UCSD-AML1 (cell line): ENCODE measurements at regions not wholly inside any gene's neighbourhood (a gene's known extent, or its start where the extent isn't known, plus 50 kb on each side); places are given as distances from the start of the nearest gene placed in this dataset.
"Not testable (repeated sequence)": the region's sequence is repeated elsewhere in the genome, so short reads cannot be mapped to it uniquely, and the experiment has no call there.

Experiments
- DNase-seq: peaks from one replicate; lab custom pipeline; 2025; ENCODE audit not compliant: unreplicated experiment; lab: John Stamatoyannopoulos, UW

DNA sequence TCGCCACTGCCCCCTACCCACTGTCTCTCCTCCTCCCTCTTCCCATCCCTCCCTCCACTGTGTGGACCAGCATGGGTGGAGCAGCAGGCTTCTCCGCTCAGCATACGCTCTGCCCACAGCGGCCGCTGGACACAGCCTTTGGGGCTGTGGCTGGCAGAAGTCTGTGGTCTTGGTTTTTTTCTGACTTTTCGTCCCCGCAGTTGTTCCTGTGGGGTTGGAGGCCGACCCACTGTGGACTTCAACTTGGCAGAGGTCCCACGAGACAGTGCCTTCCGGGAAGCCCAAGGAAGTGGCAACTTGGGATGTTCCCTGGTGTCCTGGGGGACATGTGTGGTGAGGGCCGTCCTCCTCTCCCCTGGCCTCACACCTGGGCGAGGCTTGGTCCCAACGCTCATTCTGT, 162.5 kb upstream of the C1orf174 start:
- no peak for DNase-seq

DNA sequence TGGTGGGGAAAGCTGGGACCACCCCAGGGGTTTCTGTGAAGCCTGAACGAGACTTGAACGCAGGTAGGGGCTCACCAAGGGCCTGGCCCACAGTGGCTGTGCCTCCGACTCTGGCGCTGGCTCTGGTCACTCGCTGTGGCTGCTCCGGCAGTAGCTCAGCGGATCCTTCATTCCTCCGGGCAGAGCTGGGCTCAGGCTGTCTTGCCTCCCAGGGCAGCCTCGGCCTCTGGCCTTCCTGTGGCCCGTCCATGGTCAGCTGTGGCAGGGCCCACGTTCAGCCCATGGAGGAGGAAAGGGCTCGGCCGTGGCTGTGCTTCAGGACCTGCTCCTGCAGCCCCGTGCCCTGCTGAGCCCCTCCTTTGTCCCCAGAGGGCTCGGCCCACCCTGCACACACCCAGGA, 162.9 kb upstream of the C1orf174 start:
- DNase-seq, result no peak

DNA sequence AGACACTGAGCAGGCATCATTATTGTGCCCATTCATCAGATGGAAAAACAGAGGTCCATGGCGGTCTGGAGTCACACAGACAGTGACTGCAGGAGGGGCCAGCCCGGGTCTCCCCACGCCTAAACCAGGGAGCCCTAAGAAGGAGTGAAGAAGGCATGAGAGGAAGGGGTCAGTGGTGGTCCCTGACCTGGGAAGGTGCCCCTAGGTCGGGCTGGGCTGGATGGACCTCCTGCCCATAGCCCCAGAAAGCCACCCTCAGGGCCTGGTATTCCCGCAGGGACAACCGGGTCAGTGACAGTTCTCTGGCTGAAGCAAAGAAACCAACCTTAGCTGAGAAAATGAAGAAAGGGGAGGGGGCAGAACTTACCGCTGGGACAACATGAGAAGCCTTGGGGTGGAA, 163.4 kb upstream of the C1orf174 start:
- no peak for DNase-seq

DNA sequence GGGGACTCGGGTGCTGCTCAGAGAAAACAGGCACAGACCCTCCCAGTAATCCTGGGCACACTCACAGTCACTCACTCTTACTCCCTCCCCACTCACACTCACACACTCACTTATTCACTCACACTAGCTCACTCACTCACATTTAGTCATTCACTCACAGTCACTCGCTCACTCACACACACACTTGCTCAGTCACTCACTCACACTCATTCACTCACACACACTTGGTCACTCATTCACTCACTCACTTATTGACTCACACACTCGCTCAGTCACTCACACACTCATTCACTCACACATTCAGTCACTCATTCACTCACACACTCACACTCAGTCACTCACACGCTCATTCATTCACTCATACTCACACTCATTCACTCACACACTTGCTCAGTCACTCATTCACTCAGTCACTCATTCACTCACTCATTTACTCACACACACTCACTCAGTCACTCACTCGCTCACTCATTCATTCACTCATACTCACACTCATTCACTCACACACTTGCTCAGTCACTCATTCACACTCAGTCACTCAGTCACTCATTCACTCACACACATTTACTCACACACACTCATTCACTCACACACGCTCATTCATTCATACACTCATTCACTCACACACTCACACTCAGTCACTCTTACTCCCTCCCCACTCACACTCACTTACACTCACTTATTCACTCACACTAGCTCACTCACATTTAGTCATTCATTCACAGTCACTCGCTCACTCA, 164.2 kb upstream of the C1orf174 start:
- no peak for DNase-seq

DNA sequence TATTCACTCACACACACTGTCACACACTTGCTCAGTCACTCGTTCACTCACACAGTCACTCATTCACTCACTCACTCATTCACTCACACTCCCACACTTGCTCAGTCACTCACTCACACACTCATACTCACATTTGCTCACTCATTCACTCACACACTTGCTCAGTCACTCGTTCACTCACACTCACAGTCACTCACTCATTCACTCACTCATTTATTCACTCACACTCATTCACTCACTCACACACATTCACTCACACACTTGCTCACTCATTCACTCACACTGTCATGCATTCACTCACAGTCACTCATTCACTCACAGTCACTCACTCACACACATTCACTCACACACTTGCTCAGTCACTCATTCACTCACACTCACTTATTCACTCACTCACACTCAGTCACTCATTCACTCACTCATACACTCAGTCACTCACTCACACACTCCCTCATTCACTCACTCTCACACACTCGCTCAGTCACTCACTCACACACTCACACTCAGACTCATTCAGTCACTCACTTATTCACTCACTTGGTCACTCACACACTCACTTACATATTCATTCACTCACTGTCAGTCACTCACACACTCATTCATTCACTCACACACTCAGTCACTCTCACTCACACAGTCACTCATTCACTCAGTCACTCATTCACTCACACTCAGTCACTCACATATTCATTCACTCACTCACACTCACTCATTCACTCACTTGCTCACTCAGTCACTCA, 167.0 kb upstream of the C1orf174 start:
- DNase-seq, result no peak

DNA sequence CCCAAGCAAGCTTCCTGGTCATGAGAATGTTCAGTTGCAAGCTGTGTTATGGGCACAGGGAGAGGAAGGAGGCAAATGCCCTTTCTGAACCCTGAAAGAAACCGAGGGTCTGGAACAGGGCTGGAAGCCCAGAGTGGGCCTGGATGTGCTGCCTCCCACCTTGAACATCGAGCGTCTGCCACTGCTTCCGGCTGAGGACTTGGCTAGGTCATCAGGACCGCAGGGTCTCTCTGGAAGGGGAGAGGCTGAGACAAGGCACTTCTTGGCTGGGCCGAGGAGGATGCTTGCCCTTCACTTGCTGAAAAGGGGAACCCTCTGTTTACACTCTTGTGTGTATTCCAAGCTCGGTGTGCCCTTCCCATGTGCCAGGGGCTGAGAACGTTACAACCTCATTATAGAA, 168.0 kb upstream of the C1orf174 start:
- no peak for DNase-seq

DNA sequence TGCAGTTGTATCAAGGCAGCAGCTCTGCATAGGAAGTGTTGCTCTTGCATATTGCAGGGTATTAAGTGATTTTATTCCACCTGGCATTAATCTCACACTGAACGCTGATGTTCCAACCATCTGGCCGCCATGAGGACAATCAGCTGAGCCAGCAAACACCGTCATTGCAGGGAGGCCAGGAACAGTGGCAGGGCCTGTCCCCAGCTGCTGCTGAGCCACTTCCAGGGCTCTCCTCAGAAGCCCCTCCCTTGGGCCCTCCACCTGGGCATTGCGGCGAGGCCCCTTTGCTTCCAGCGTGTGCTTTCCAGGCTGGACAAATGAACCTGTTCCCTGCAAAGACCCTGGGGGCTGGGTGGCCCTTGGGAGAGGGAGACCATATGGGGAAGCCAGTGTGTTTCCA, 171.6 kb upstream of the C1orf174 start:
- no peak for DNase-seq

DNA sequence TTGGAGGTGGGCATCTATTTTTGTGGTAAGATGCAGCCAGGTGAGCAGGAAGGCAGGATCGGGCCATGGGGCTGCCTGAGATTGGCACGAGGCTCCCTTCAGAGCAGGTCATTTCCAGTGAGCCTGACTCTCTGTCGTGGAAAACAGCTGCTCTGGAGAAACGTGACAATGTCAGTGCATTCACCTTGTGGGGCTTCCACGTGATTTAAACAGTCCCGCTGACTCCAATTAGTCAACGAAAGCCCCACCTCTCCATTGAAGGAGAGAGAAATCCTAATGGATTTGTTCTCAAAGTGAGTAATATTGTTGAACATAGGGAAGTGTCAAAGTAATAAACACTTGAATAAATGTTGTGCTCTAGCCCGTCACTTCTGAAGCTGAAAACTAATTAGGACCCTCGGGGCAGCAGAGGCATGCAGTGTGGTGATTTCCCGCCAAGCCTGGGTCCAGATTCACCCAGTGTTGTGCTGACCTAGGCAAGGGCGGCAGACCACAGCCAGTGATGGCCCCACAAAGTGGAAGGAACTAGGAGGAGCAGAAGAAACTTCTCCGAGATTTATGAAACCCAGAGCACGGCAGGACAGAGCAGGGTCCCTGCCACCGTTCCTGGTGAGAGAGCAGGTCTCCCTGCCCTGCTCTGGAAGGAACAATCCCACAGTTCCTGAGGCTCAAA, 172.5 kb upstream of the C1orf174 start:
- no peak for DNase-seq

DNA sequence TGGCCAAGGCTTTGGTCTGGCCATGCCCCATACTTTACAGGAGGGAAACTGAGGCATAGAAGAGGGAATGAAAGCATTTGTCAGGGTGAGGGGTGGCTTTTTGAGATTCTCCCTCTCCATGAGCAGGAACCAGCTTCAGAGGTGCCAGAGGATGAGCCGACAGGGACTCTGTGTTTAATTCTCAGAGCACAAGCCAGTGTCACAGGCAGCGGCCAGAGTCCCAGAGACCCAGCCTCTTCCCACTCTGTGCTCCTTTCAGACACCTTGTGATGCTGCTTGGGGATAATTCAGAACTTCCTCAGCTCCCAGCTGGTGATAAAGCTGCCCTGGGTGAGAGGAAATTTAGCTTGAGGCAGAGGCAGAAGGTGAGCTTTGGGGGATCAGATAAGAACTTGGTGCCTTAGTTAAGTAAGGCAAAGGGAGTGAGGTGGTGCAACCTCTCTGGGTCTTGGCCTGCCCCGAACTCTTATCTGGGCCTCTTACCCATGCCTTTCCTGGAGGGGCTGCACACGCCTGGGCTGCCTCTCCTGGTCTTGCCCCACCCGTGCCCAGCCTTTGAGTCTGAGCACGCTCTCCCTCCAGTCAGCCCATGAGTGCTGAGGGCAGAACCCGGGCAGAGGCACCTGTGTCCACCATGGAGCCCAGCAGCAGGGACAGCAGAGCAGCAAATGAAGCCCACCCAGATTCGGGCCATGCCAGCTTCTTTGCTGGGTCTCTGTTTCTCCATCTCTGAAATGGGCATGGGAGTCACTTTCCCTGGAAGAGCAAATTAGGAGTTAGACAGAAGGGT, 175.6 kb upstream of the C1orf174 start:
- DNase-seq, result no peak

DNA sequence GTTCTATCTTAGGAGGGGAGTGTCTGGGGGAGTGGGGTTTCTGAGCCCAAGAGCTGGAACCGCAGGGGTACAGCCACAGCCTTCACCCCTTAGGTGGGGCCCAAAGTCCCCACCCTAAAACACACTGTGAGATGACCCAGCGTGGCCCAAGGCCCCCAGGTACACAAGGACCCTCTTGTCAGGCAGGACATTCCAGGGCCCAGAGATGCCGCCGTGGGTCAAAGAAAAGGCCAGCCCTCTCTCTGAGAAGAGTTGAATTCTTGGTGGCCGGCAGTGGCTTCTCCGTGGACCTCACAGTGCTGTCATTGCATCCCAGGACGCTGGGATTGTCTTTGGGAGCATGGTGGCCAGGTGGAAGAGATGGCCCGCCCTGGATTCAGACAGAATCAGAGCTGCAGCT, 176.3 kb upstream of the C1orf174 start:
- no peak for DNase-seq

DNA sequence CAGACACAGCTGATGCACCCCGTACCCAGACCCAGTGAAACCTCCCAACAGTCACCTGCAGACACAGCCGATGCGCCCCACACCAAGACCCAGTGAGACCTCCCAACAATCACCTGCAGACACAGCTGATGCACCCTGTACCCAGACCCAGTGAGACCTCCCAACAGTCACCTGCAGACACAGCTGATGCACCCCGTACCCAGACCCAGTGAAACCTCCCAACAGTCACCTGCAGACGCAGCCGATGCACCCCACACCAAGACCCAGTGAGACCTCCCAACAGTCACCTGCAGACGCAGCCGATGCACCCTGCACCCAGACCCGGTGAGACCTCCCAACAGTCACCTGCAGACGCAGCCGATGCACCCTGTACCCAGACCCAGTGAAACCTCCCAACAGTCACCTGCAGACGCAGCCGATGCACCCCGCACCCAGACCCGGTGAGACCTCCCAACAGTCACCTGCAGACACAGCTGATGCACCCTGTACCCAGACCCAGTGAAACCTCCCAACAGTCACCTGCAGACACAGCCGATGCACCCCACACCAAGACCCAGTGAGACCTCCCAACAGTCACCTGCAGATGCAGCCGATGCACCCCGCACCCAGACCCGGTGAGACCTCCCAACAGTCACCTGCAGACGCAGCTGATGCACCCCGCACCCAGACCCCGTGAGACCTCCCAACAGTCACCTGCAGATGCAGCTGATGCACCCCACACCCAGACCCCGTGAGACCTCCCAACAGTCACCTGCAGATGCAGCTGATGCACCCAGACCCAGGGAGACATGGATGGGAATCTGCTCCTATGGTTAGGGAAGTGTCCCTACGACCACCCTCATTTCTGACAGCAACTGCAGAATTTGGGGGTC, 178.3 kb upstream of the C1orf174 start:
- DNase-seq, result not testable (repeated sequence)

DNA sequence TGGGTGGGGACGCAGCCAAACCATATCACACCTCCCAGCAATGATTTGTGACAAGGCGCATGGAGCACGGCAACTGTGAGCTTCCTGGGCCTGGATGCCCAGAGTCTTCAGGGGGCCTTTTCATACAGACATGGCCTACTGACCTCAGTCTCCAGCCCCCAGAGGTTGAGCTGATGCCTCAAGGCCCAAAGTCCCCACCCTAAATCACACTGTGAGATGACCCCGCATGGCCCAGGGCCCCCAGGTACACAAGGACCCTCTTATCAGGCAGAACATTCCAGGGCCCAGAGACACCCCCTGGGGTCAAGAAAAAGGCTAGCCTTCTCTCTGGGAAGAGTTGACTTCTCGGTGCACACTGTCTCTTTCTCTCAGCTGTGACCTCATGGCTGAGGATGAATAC, 179.7 kb upstream of the C1orf174 start:
- DNase-seq, result no peak

DNA sequence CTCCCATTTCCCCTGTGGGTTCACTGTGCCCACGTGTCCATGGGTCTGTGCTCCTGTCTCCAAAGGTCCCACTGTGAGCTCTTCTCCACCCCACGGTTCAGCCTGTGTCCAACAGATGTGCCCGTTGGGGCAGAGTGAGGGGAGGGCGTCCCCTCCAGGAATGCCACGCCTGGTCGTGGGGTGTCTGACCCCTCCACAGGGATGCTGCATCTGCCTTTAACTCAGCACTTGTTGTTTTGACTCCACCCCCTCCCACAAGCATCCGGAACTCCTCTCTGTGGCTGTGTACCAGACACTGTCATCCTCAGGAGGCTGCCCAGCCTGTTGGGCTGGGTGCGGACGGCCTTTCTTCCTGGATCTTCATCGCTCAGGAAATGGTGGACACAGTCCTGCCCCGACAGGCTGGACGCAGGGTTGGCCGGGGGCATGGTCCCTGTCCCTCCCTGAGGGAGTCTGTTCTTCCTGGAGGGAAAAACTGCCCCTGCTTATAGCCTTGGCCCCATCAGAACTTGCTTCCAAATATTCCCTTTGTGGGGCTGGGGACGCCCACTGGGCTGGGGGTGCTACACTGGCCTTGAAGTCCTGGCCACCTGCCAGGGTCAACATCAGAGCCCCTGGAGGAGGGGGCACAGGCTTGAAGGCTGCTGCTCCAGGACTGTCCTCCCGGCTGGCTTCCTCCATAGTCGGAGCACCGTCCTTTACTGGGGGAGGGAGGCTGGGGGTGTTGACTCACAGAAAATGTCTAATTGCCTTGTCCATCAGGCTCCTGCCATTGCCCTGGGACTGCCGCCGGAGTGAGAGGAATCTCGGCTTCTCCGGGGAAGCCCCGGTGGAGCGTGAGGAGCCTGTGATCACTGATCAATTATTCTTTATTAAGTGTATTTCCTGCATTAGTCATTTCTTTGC, 182.0 kb upstream of the C1orf174 start:
- DNase-seq, result no peak

DNA sequence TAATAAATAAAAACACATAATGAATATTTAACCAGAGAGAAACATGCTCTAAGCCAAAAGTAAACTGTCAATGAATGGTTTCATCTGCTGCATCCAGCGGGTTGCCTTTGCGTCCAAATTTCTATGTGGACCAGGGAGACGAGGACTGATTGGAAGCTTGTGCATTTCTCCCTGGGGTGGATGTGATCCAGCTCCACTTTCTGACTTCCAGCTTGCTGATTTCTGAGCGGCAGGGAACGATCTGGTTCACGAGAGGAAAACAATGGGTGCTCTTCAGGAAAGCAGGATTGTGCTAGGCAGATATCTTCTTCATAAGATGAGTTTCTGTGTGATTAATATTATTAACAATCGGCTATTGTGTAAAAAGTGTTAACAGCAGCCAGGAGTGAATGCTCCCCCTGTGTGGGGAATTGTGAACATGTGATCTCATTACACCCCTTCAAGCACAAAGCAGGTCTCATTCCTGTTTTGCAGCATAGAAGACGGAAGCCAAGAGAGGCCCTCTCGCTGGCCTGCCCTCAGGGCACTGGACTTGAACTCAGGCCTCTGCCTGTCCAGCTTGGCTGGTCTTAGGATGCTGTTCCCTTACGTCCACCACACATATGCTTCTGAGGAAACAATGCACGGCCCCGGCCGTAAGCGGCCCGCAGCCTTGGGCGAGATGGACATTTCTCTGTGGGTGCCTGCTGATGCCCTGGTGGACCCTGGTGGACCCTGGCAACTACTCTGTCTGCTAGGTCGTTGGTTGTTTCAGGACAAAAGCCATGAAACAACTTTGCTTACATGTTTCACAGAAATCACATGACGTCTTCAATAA, 183.4 kb upstream of the C1orf174 start:
- no peak for DNase-seq

DNA sequence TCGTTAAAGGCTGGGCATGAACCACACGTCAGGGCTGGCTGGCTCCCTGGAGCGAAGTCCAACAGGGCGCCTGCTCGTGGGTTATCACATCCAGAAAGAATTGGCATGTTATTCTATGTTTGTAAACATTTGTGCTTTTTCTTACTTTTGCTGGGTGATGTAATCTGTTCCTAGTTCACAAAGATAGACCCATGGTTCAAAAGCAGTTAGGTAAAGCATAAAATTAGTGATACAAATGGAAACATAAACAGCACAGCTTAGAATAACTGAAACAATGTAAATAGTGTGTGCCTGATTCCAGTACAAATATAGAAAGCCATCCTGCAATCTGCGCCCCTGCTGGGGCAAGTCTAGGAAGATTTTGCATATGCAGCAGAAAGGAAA, 184.0 kb upstream of the C1orf174 start:
- no peak for DNase-seq

DNA sequence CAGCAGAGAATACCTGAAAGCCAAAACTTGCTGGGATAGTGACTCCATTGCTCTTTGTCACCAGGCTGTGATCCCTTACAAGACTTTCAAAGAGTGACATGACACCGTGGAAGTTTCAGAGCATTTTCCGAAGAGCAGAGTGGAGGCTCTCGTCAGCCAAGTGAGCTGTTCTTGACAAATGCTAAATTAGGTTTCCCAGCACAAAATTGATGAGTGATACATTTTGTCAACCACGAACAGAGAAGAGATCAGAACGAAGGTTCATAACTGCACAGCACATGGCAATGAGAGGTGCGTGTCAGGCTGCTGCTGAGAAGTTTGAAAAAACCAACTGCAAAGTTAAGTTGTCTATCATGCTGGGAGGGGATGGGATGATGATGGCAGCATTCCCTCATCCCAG, 184.4 kb upstream of the C1orf174 start:
- no peak for DNase-seq

DNA sequence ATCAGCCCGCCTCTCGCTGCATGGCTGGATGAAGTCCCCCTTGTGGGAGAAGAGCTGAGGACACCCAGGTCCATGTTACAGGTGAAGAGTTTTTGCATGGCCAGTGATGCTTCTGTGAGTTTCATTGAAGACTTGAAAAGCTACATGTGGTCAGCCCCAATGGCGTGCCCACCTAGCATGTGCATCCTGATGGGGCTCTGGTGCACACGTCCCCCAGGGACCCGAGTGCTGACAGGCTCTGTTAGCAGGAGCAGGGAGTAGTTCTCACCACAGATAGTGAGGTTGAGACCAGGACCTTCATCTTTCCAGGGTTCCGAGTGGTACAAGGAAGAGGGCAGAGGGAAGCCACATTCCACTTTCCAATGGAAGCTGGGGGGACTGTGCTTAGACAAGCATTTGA, 184.8 kb upstream of the C1orf174 start:
- no peak for DNase-seq

DNA sequence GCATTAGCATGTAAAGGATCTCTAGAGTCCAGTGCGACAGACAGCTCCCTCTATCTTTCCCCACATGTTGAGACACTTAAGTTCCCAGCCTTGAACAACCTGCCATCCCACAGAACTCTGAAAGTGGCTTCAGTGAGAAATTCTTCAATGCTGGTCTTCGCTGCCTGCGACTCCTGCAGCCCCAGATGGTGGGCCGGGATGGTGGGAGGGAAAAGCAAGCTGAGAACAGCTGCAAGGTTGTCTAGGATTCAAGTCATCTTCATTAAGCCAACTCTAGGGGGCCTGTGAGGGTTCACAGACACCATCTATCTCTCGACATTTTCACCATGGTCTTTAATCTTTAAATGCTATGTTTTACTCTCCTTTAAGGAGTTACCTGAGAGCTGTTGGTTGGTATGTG, 185.5 kb upstream of the C1orf174 start:
- no peak for DNase-seq
